HG03039 (cell line): ENCODE measurements at regions not wholly inside any gene's neighbourhood (a gene's known extent, or its start where the extent isn't known, plus 50 kb on each side); places are given as distances from the start of the nearest gene placed in this dataset.
"Not testable (repeated sequence)": the region's sequence is repeated elsewhere in the genome, so short reads cannot be mapped to it uniquely, and the experiment has no call there.

Experiments
- ATAC-seq: cut with Tn5 transposase; IDR thresholded peaks from one replicate; pipeline ENCODE4 v1.9.1; 2021; ENCODE audit warnings: mild to moderate bottlenecking, moderate library complexity; ENCODE audit not compliant: unreplicated experiment

GRCh38 chr4:49322610-49323572, 336.8 kb downstream of the CWH43 start:
- ATAC-seq: not testable (repeated sequence)

DNA sequence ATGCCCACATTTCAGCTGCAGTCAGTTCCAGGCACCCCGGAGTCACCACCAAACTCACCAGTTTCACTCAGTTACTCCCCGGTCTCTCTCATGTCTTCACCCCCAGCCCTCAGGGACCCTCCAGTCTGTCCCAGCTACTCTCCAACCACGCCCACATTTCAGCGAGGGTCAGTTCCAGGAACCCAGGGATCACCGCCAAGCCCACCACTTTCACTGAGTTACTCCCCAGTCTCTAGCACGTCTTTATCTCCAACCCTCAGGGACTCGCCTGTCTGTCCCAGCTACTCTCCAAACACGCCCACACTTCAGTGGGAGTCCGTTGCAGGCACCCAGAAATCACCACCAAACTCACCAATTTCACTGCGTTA, 337.5 kb downstream of the CWH43 start:
- not testable (repeated sequence) for ATAC-seq
